ENCODE measurements at regions not wholly inside any gene's neighbourhood (a gene's known extent, or its start where the extent isn't known, plus 50 kb on each side); places are given as distances from the start of the nearest gene placed in this dataset.

DNA sequence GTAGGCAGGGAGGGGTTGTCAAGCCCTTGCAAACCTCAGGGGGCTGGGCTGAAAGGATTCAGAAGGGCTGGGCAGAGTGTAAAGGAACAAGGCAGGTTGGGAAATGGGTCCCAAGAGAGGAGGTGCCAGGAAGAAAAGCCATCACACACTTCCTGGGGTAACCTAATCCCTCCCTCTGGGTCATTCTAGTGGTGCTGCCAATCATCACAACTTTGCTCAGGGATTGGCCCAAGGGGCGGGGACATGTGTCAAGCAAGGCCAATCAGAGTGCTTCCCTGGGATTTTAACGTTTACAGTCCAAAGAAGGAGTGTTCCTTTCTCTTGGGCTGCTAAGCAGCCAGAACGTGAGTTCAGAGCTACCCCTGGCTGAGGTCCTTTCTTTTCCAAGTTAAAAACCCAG is 57.1 kb upstream of the NPTX2 start:
- H3K9me3 Mint-ChIP-seq (ENCODE audit: unreplicated experiment) = peaks cover 51% of the 10 kb centered on the region
- DNase-seq = peak in 1 of 2 experiments; percentile 9
- peaks cover 2% of the 10 kb centered on the region for H3K27me3 Mint-ChIP-seq (ENCODE audit: insufficient read depth, unreplicated experiment)
- no peak overlapping the region for H3K4me3 Mint-ChIP-seq (ENCODE audit: unreplicated experiment)
- POLR2A ChIA-PET = no interaction called here
- CTCF ChIA-PET = no interaction called here
- H3K4me1 ChIP-seq = peaks cover 3% of the 10 kb centered on the region; the same call in 1 of the 2 replicates
- no peak overlapping the region for H3K4me3 ChIP-seq (ENCODE audit: low read depth, low read length)
- no peak for TF ChIP-seq CTCF (IDR thresholded peaks at IDR 0.05; ENCODE audit: insufficient read depth in 1 of 2, low read depth in 1 of 2, low read length in 1 of 2, severe bottlenecking in 1 of 2, unreplicated experiment in 1 of 2)
- no peak overlapping the region for H3K27ac Mint-ChIP-seq (ENCODE audit: unreplicated experiment)
- no peaks in the 10 kb centered on the region for H3K36me3 ChIP-seq (ENCODE audit: control insufficient read depth, insufficient read depth, low read length)
- no TSS peak for BruUV-seq (replicated peaks)
- intact Hi-C loops (cut with micrococcal nuclease; ENCODE audit: unreplicated experiment) = no loop called here
- no peaks in the 10 kb centered on the region for H3K36me3 Mint-ChIP-seq (ENCODE audit: insufficient read depth, unreplicated experiment)
- H3K9me3 ChIP-seq = peaks cover 5% of the 10 kb centered on the region; the same call in 1 of the 2 replicates
- H3K4me1 Mint-ChIP-seq (ENCODE audit: low read depth, unreplicated experiment) = peaks cover 9% of the 10 kb centered on the region
- H3K27me3 ChIP-seq (replicated peaks; ENCODE audit: control insufficient read depth, insufficient read depth, low read length) = no peaks in the 10 kb centered on the region

- Mint-ChIP-seq H3K4me1 (ENCODE audit: low read depth, unreplicated experiment) (peaks cover 9% of the 10 kb centered on the region), H3K4me3 (ENCODE audit: unreplicated experiment) (no peak overlapping the region), H3K27me3 (ENCODE audit: insufficient read depth, unreplicated experiment) (peaks cover 2% of the 10 kb centered on the region), H3K36me3 (ENCODE audit: insufficient read depth, unreplicated experiment) (no peaks in the 10 kb centered on the region), H3K27ac (ENCODE audit: unreplicated experiment) (no peak overlapping the region), H3K9me3 (ENCODE audit: unreplicated experiment) (peaks cover 43% of the 10 kb centered on the region)
- CTCF ChIA-PET = no interaction called here
- H3K36me3 ChIP-seq (ENCODE audit: control insufficient read depth, insufficient read depth, low read length) = no peaks in the 10 kb centered on the region
- peaks cover 5% of the 10 kb centered on the region; the same call in 1 of the 2 replicates for H3K9me3 ChIP-seq
- TF ChIP-seq CTCF (IDR thresholded peaks at IDR 0.05; ENCODE audit: insufficient read depth in 1 of 2, low read depth in 1 of 2, low read length in 1 of 2, severe bottlenecking in 1 of 2, unreplicated experiment in 1 of 2) = no peak
- H3K4me3 ChIP-seq (ENCODE audit: low read depth, low read length) = no peak overlapping the region
- DNase-seq = no peak
- POLR2A ChIA-PET = no interaction called here
- no TSS peak for BruUV-seq (replicated peaks)
- intact Hi-C loops (cut with micrococcal nuclease; ENCODE audit: unreplicated experiment) = no loop called here
- no peaks in the 10 kb centered on the region for H3K27me3 ChIP-seq (replicated peaks; ENCODE audit: control insufficient read depth, insufficient read depth, low read length)
- H3K4me1 ChIP-seq = peaks cover 3% of the 10 kb centered on the region; the same call in 1 of the 2 replicates
These were observed 57.9 kb upstream of the NPTX2 start for GRCh38 chr7:98559219-98559618.

GRCh38 chr7:98557538-98558031 is 59.5 kb upstream of the NPTX2 start:
- Mint-ChIP-seq H3K27me3 (ENCODE audit: insufficient read depth, unreplicated experiment) (no peaks in the 10 kb centered on the region), H3K27ac (ENCODE audit: unreplicated experiment) (no peak overlapping the region), H3K9me3 (ENCODE audit: unreplicated experiment) (peaks cover 38% of the 10 kb centered on the region), H3K36me3 (ENCODE audit: insufficient read depth, unreplicated experiment) (no peaks in the 10 kb centered on the region), H3K4me3 (ENCODE audit: unreplicated experiment) (no peak overlapping the region), H3K4me1 (ENCODE audit: low read depth, unreplicated experiment) (peaks cover 9% of the 10 kb centered on the region)
- BruUV-seq (replicated peaks) = no TSS peak
- TF ChIP-seq CTCF (IDR thresholded peaks at IDR 0.05; ENCODE audit: insufficient read depth in 1 of 2, low read depth in 1 of 2, low read length in 1 of 2, severe bottlenecking in 1 of 2, unreplicated experiment in 1 of 2) = no peak
- no peaks in the 10 kb centered on the region for H3K36me3 ChIP-seq (ENCODE audit: control insufficient read depth, insufficient read depth, low read length)
- H3K4me1 ChIP-seq = peaks cover 3% of the 10 kb centered on the region; the same call in 1 of the 2 replicates
- peaks cover 5% of the 10 kb centered on the region; the same call in 1 of the 2 replicates for H3K9me3 ChIP-seq
- H3K4me3 ChIP-seq (ENCODE audit: low read depth, low read length) = no peak overlapping the region
- H3K27me3 ChIP-seq (replicated peaks; ENCODE audit: control insufficient read depth, insufficient read depth, low read length) = no peaks in the 10 kb centered on the region
- intact Hi-C loops (cut with micrococcal nuclease; ENCODE audit: unreplicated experiment) = no loop called here
- ChIA-PET CTCF (no interaction called here), POLR2A (no interaction called here)
- no peak for DNase-seq

All from Caco-2 (cell line).